Effector memory CD4-positive, alpha-beta T cell (primary cell): ENCODE measurements at regions not wholly inside any gene's neighbourhood (a gene's known extent, or its start where the extent isn't known, plus 50 kb on each side); places are given as distances from the start of the nearest gene placed in this dataset.
"Not testable (repeated sequence)": the region's sequence is repeated elsewhere in the genome, so short reads cannot be mapped to it uniquely, and the experiment has no call there.

Experiments
- DNase-seq, 3 donors: peaks; one replicate each; pipeline ENCODE4 v3.0.0-alpha.2; 2020
- H3K27ac ChIP-seq: 2 replicates; pipeline ENCODE4 v1.7.0; 2013; ENCODE audit warnings: mild to moderate bottlenecking, low read length, moderate library complexity; ENCODE audit not compliant: insufficient read depth, poor library complexity, severe bottlenecking
- H3K27me3 ChIP-seq: replicated peaks from 2 replicates; pipeline ENCODE4 v1.7.0; 2013; ENCODE audit warnings: mild to moderate bottlenecking, low read length; ENCODE audit not compliant: insufficient read depth, control insufficient read depth, poor library complexity, severe bottlenecking
- H3K36me3 ChIP-seq: 2 replicates; pipeline ENCODE4 v1.7.0; 2013; ENCODE audit warnings: mild to moderate bottlenecking, low read length, moderate library complexity; ENCODE audit not compliant: control insufficient read depth, insufficient read depth
- H3K4me1 ChIP-seq: 2 replicates; pipeline ENCODE4 v1.7.0; 2013; ENCODE audit warnings: low read length, mild to moderate bottlenecking; ENCODE audit not compliant: control insufficient read depth, insufficient read depth, poor library complexity, severe bottlenecking
- H3K4me3 ChIP-seq: 2 replicates; pipeline ENCODE4 v1.7.0; 2013; ENCODE audit warnings: low read length, low read depth, mild to moderate bottlenecking; ENCODE audit not compliant: insufficient read depth, poor library complexity, severe bottlenecking
- H3K9me3 ChIP-seq: 2 replicates; pipeline ENCODE4 v1.7.0; 2013; ENCODE audit warnings: mild to moderate bottlenecking, low read length, moderate library complexity; ENCODE audit not compliant: control insufficient read depth

- H3K27me3 ChIP-seq, H3K9me3 ChIP-seq, H3K4me3 ChIP-seq, H3K36me3 ChIP-seq, H3K27ac ChIP-seq, H3K4me1 ChIP-seq: not testable (repeated sequence)
- peak in 1 of 3 donors; percentile 0 for DNase-seq
Measured at GRCh38 chrX:109054181-109054581, 317.8 kb upstream of the IRS4 start.

- no peaks in the 10 kb centered on the region for H3K9me3 ChIP-seq
Measured at GRCh38 chrX:109049903-109050302, 313.5 kb upstream of the IRS4 start.

GRCh38 chrX:109049416-109049815, 313.1 kb upstream of the IRS4 start:
- DNase-seq, result no peak
- Histone ChIP-seq H3K9me3 (no peaks in the 10 kb centered on the region), H3K27ac (no peak overlapping the region), H3K4me3 (no peak overlapping the region), H3K4me1 (no peaks in the 10 kb centered on the region), H3K36me3 (no peaks in the 10 kb centered on the region), H3K27me3 (no peaks in the 10 kb centered on the region)

More at GRCh38 chrX:109049903-109050302, 313.5 kb upstream of the IRS4 start:
- Histone ChIP-seq H3K27ac (no peak overlapping the region), H3K4me1 (no peaks in the 10 kb centered on the region), H3K36me3 (no peaks in the 10 kb centered on the region), H3K4me3 (no peak overlapping the region), H3K27me3 (no peaks in the 10 kb centered on the region)
- no peak for DNase-seq

GRCh38 chrX:109040057-109040456, 303.7 kb upstream of the IRS4 start:
- H3K9me3 ChIP-seq, result no peaks in the 10 kb centered on the region
- H3K4me3 ChIP-seq, result no peak overlapping the region

GRCh38 chrX:109036624-109037023, 300.3 kb upstream of the IRS4 start:
- H3K27ac ChIP-seq, result no peak overlapping the region
- DNase-seq, result no peak
- H3K4me1 ChIP-seq, result no peaks in the 10 kb centered on the region
- H3K9me3 ChIP-seq, result no peaks in the 10 kb centered on the region
- H3K27me3 ChIP-seq, result no peaks in the 10 kb centered on the region
- no peaks in the 10 kb centered on the region for H3K36me3 ChIP-seq
- no peak overlapping the region for H3K4me3 ChIP-seq

More at GRCh38 chrX:109040057-109040456, 303.7 kb upstream of the IRS4 start:
- no peaks in the 10 kb centered on the region for H3K27me3 ChIP-seq
- H3K36me3 ChIP-seq, result no peaks in the 10 kb centered on the region
- no peak overlapping the region for H3K27ac ChIP-seq
- DNase-seq, result no peak
- no peaks in the 10 kb centered on the region for H3K4me1 ChIP-seq

GRCh38 chrX:108993909-108994308, 257.5 kb upstream of the IRS4 start:
- Histone ChIP-seq H3K4me3 (no peak overlapping the region), H3K27me3 (no peaks in the 10 kb centered on the region), H3K27ac (no peak overlapping the region), H3K4me1 (no peaks in the 10 kb centered on the region), H3K9me3 (no peaks in the 10 kb centered on the region), H3K36me3 (no peaks in the 10 kb centered on the region)
- DNase-seq, result no peak

GRCh38 chrX:108972899-108973298, 236.5 kb upstream of the IRS4 start:
- not testable (repeated sequence) for H3K4me1 ChIP-seq, H3K36me3 ChIP-seq, H3K4me3 ChIP-seq, DNase-seq, H3K27ac ChIP-seq, H3K9me3 ChIP-seq, H3K27me3 ChIP-seq

GRCh38 chrX:108947205-108947604, 210.8 kb upstream of the IRS4 start:
- no peaks in the 10 kb centered on the region for H3K36me3 ChIP-seq
- H3K27me3 ChIP-seq, result no peaks in the 10 kb centered on the region
- no peak overlapping the region for H3K4me3 ChIP-seq
- no peaks in the 10 kb centered on the region for H3K4me1 ChIP-seq
- H3K27ac ChIP-seq, result no peak overlapping the region
- no peaks in the 10 kb centered on the region for H3K9me3 ChIP-seq
- no peak for DNase-seq

GRCh38 chrX:108946531-108946930, 210.2 kb upstream of the IRS4 start:
- Histone ChIP-seq H3K4me1 (no peaks in the 10 kb centered on the region), H3K4me3 (no peak overlapping the region), H3K27ac (no peak overlapping the region), H3K27me3 (no peaks in the 10 kb centered on the region), H3K36me3 (no peaks in the 10 kb centered on the region), H3K9me3 (no peaks in the 10 kb centered on the region)
- no peak for DNase-seq

GRCh38 chrX:108945883-108946523, 209.6 kb upstream of the IRS4 start:
- DNase-seq, result no peak
- H3K4me1 ChIP-seq, result no peaks in the 10 kb centered on the region
- H3K9me3 ChIP-seq, result no peaks in the 10 kb centered on the region
- no peak overlapping the region for H3K27ac ChIP-seq
- no peaks in the 10 kb centered on the region for H3K36me3 ChIP-seq
- no peak overlapping the region for H3K4me3 ChIP-seq
- H3K27me3 ChIP-seq, result no peaks in the 10 kb centered on the region
